GM18519 (cell line): ENCODE measurements at regions not wholly inside any gene's neighbourhood (a gene's known extent, or its start where the extent isn't known, plus 50 kb on each side); places are given as distances from the start of the nearest gene placed in this dataset.

Experiments used
- ATAC-seq: cut with Tn5 transposase; IDR thresholded peaks from one replicate; pipeline ENCODE4 v1.9.1; 2021; ENCODE audit warnings: mild to moderate bottlenecking, moderate library complexity; ENCODE audit not compliant: unreplicated experiment, low FRiP score

- ATAC-seq: no peak
These were observed 492.5 kb upstream of the TGFBR2 start for GRCh38 chr3:30113906-30114305.

GRCh38 chr3:30114918-30115317 lies 491.5 kb upstream of the TGFBR2 start:
- ATAC-seq: no peak

- no peak for ATAC-seq
These were observed 484.0 kb upstream of the TGFBR2 start for GRCh38 chr3:30122359-30122758.

- ATAC-seq: no peak
These were observed 483.2 kb upstream of the TGFBR2 start for GRCh38 chr3:30123224-30123623.

- no peak for ATAC-seq
These were observed 482.6 kb upstream of the TGFBR2 start for GRCh38 chr3:30123755-30124154.

- no peak for ATAC-seq
These were observed 481.7 kb upstream of the TGFBR2 start for GRCh38 chr3:30124435-30125370.

GRCh38 chr3:30129765-30130164 lies 476.6 kb upstream of the TGFBR2 start:
- ATAC-seq: no peak

- no peak for ATAC-seq
These were observed 476.0 kb upstream of the TGFBR2 start for GRCh38 chr3:30130391-30130790.

GRCh38 chr3:30131191-30131590 lies 475.2 kb upstream of the TGFBR2 start:
- no peak for ATAC-seq

- ATAC-seq: no peak
These were observed 471.2 kb upstream of the TGFBR2 start for GRCh38 chr3:30135190-30135589.

- ATAC-seq: no peak
These were observed 467.1 kb upstream of the TGFBR2 start for GRCh38 chr3:30139283-30139682.

GRCh38 chr3:30140356-30141075 lies 465.9 kb upstream of the TGFBR2 start:
- no peak for ATAC-seq

GRCh38 chr3:30141178-30141581 lies 465.2 kb upstream of the TGFBR2 start:
- no peak for ATAC-seq

GRCh38 chr3:30141927-30142326 lies 464.5 kb upstream of the TGFBR2 start:
- no peak for ATAC-seq

- no peak for ATAC-seq
These were observed 463.5 kb upstream of the TGFBR2 start for GRCh38 chr3:30142946-30143345.

- no peak for ATAC-seq
These were observed 461.1 kb upstream of the TGFBR2 start for GRCh38 chr3:30145281-30145680.

GRCh38 chr3:30146978-30147377 lies 459.4 kb upstream of the TGFBR2 start:
- ATAC-seq: no peak

- no peak for ATAC-seq
These were observed 451.5 kb upstream of the TGFBR2 start for GRCh38 chr3:30154853-30155252.

- ATAC-seq: no peak
These were observed 450.6 kb upstream of the TGFBR2 start for GRCh38 chr3:30155755-30156154.

- ATAC-seq: no peak
These were observed 449.6 kb upstream of the TGFBR2 start for GRCh38 chr3:30156586-30157498.

GRCh38 chr3:30161375-30161774 lies 445.0 kb upstream of the TGFBR2 start:
- no peak for ATAC-seq
